GM12878 (cell line): ENCODE measurements at regions not wholly inside any gene's neighbourhood (a gene's known extent, or its start where the extent isn't known, plus 50 kb on each side); places are given as distances from the start of the nearest gene placed in this dataset.

Experiments used
- CEBPZ ChIP-seq: fragments of 150-350 bp; IDR thresholded peaks from 2 replicates; pipeline ENCODE4 v1.6.1; 2016; ENCODE audit warnings: low read depth, low read length
- E2F4 ChIP-seq: IDR thresholded peaks from 2 replicates; pipeline ENCODE4 v1.6.1; 2012; ENCODE audit warnings: low read depth, low read length, improper control_type of control experiment
- E4F1 ChIP-seq: fragments of 450-650 bp; IDR thresholded peaks from 2 replicates; pipeline ENCODE4 v1.6.1; 2018; ENCODE audit warnings: borderline replicate concordance, mild to moderate bottlenecking; ENCODE audit not compliant: partially characterized antibody
- IKZF2 ChIP-seq, 2 experiments: fragments of 450-650 bp; IDR thresholded peaks; 2 replicates each; pipeline ENCODE4 v1.6.1; 2017; ENCODE audit warnings: mild to moderate bottlenecking in 2 of 2, moderate library complexity in 2 of 2
- KAT2A ChIP-seq: conservative IDR thresholded peaks from 2 replicates; pipeline ENCODE4 v1.6.1; 2011; ENCODE audit warnings: low read depth, low read length; ENCODE audit not compliant: control insufficient read depth
- POLR2AphosphoS5 ChIP-seq: IDR thresholded peaks from 2 replicates; pipeline ENCODE4 v1.6.1; 2011; ENCODE audit warnings: mild to moderate bottlenecking, low read length, inconsistent platforms
- SMC3 ChIP-seq: IDR thresholded peaks from 2 replicates; pipeline ENCODE4 v1.6.1; 2011; ENCODE audit warnings: low read length, improper control_type of control experiment, borderline replicate concordance
- SRF ChIP-seq, 2 experiments: IDR thresholded peaks; 2 replicates each; pipeline ENCODE4 v1.6.1; 2011; ENCODE audit warnings: low read depth in 2 of 2, low read length in 2 of 2, mild to moderate bottlenecking in 1 of 2, moderate library complexity in 1 of 2
- TARDBP ChIP-seq: IDR thresholded peaks from 2 replicates; pipeline ENCODE4 v1.6.1; 2016; ENCODE audit warnings: borderline replicate concordance
- TCF12 ChIP-seq: IDR thresholded peaks from 2 replicates; pipeline ENCODE4 v1.6.1; 2011; ENCODE audit warnings: low read depth, mild to moderate bottlenecking, low read length
- ZNF217 ChIP-seq: fragments of 450-650 bp; IDR thresholded peaks from 2 replicates; pipeline ENCODE4 v1.6.1; 2017; ENCODE audit warnings: antibody characterized with exemption, mild to moderate bottlenecking
- TF ChIP-seq, protein P1 (sequence below): IDR thresholded peaks from 2 replicates; pipeline ENCODE4 v1.6.1; 2012; ENCODE audit warnings: low read depth, low read length, improper control_type of control experiment

DNA sequence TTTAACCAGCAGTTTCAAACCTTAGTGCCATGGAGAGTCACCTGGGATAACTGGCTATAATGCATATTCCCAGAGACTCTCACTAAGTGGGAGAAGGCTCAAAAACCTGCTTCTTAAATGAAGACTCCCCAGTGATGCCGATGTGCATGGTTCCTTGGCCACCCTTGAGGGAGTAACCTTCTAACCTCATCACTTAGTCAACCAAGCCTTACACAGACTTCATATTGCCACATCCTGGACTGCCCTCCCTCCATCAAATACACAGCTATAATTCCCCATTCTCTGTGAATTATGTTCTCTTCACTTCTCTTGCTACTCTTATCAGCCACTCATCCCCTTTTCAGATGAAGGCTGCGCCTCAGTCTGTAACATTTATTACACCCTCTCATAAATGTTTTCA, 462.9 kb upstream of the RGPD4 start (continued):
- TF ChIP-seq E2F4 (no peak), SMC3 (no peak), E4F1 (no peak), ZNF217 (no peak), KAT2A (no peak), SRF (IDR thresholded peaks at IDR 0.05; ENCODE audit: low read depth in 2 of 2, low read length in 2 of 2) (no peak), TCF12 (no peak), POLR2AphosphoS5 (no peak), IKZF2 (IDR thresholded peaks at IDR 0.05) (no peak), TARDBP (no peak), CEBPZ (no peak)
- TF ChIP-seq, protein P1, sequence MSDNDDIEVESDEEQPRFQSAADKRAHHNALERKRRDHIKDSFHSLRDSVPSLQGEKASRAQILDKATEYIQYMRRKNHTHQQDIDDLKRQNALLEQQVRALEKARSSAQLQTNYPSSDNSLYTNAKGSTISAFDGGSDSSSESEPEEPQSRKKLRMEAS = no peak
